GM04503 (cell line): ENCODE measurements at regions not wholly inside any gene's neighbourhood (a gene's known extent, or its start where the extent isn't known, plus 50 kb on each side); places are given as distances from the start of the nearest gene placed in this dataset.

Source experiments
- DNase-seq: peaks from one replicate; pipeline ENCODE4 v3.0.0-alpha.2; 2012; ENCODE audit warnings: low read depth

GRCh38 chr2:30048636-30049175 lies 98.1 kb upstream of the YPEL5 start:
- peak; percentile 5 for DNase-seq

- DNase-seq: no peak
These were observed 91.3 kb upstream of the YPEL5 start for GRCh38 chr2:30055548-30055947.

GRCh38 chr2:30060562-30060961 lies 86.2 kb upstream of the YPEL5 start:
- no peak for DNase-seq

GRCh38 chr2:30068067-30068466 lies 78.7 kb upstream of the YPEL5 start:
- DNase-seq: no peak

- DNase-seq: no peak
These were observed 74.5 kb upstream of the YPEL5 start for GRCh38 chr2:30072250-30072842.

GRCh38 chr2:30073523-30073922 lies 73.3 kb upstream of the YPEL5 start:
- DNase-seq: no peak

- DNase-seq: no peak
These were observed 72.8 kb upstream of the YPEL5 start for GRCh38 chr2:30074023-30074422.

GRCh38 chr2:30078521-30078920 lies 68.3 kb upstream of the YPEL5 start:
- DNase-seq: no peak

- no peak for DNase-seq
These were observed 61.9 kb upstream of the YPEL5 start for GRCh38 chr2:30084915-30085314.

GRCh38 chr2:30089171-30089570 lies 57.6 kb upstream of the YPEL5 start:
- DNase-seq: no peak

- DNase-seq: no peak
These were observed 51.4 kb upstream of the YPEL5 start for GRCh38 chr2:30095402-30095801.

GRCh38 chr2:30096451-30096850 lies 50.4 kb upstream of the YPEL5 start:
- DNase-seq: no peak
